GM10266 (cell line): ENCODE measurements at regions not wholly inside any gene's neighbourhood (a gene's known extent, or its start where the extent isn't known, plus 50 kb on each side); places are given as distances from the start of the nearest gene placed in this dataset.

Experiments
- DNase-seq: peaks from one replicate; pipeline ENCODE4 v3.0.0; 2012; ENCODE audit errors: extremely low spot score
- CTCF ChIP-seq: IDR thresholded peaks from 2 replicates; pipeline ENCODE4 v1.5.1; 2012; ENCODE audit warnings: mild to moderate bottlenecking, low read depth; ENCODE audit not compliant: control insufficient read depth, insufficient read depth; ENCODE audit errors: missing control alignments

GRCh38 chr4:181944527-181944926 lies 298.7 kb upstream of the TENM3 start:
- no peak for DNase-seq
- TF ChIP-seq CTCF, result no peak

GRCh38 chr4:181946902-181947301 lies 296.3 kb upstream of the TENM3 start:
- no peak for TF ChIP-seq CTCF
- DNase-seq, result no peak

- no peak for DNase-seq
- TF ChIP-seq CTCF, result no peak
Observed at GRCh38 chr4:181948839-181949382, 294.3 kb upstream of the TENM3 start.

GRCh38 chr4:181949704-181950312 lies 293.4 kb upstream of the TENM3 start:
- no peak for TF ChIP-seq CTCF
- no peak for DNase-seq

GRCh38 chr4:181950372-181951127 lies 292.7 kb upstream of the TENM3 start:
- DNase-seq, result no peak
- TF ChIP-seq CTCF, result no peak

- no peak for TF ChIP-seq CTCF
- DNase-seq, result no peak
Observed at GRCh38 chr4:181951265-181951664, 291.9 kb upstream of the TENM3 start.

GRCh38 chr4:181952478-181952877 lies 290.7 kb upstream of the TENM3 start:
- DNase-seq, result no peak
- no peak for TF ChIP-seq CTCF
